GM04504 (cell line): ENCODE measurements at regions not wholly inside any gene's neighbourhood (a gene's known extent, or its start where the extent isn't known, plus 50 kb on each side); places are given as distances from the start of the nearest gene placed in this dataset.
"Not testable (repeated sequence)": the region's sequence is repeated elsewhere in the genome, so short reads cannot be mapped to it uniquely, and the experiment has no call there.

ENCODE experiments used
- DNase-seq: peaks from one replicate; pipeline ENCODE4 v3.0.0-alpha.2; 2012; ENCODE audit warnings: low read depth

DNA sequence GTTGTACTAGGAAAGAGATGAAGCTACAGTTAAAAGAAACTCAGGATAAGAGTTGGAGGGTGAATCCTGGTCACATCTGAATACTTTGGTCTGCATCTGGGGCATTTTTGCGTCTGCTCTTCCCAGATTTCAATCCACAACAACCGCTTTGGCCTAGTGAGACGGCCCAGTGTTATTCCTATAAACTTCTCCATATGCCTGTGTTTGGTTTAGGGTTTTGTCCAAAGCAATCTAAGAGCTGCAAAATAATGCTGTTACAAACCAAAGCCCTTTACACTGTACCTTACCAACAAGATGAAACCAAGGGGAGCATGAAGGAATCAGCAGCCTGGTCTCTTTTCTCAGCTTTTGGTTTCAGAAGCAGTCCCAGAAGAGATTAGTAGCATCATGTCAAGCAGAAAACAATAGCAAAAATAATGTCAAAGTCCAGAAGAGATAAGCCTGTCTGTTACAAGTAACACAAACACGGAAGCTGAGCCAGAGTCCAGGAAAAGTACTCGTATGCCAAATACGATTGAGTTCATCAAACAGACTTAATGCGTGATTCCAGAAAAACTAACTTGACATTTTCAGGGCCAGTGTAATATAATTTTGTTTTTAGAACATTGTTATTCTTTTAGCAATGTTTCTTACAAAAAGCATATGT is 379.9 kb upstream of the ACO1 start:
- no peak for DNase-seq

DNA sequence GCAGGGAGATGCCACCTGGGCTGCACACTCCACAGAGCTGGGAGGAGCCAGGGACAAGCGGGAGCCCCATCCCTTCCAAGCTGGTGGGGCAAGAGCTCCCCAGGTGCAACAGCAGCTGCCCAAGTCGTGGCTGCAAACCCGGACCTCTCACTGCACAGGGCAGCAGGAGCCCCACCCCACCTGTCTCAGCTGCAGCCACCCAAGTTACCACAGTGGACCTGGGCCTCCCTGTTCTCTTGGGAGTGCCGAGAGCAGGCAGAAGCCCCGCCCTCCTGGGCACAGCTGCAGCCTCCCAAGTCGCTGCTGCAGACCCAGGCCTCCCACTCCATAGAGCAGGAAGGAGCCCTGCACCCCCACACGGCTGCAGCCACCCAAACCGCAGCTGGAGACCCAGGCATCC is 374.1 kb upstream of the ACO1 start:
- DNase-seq: no peak

DNA sequence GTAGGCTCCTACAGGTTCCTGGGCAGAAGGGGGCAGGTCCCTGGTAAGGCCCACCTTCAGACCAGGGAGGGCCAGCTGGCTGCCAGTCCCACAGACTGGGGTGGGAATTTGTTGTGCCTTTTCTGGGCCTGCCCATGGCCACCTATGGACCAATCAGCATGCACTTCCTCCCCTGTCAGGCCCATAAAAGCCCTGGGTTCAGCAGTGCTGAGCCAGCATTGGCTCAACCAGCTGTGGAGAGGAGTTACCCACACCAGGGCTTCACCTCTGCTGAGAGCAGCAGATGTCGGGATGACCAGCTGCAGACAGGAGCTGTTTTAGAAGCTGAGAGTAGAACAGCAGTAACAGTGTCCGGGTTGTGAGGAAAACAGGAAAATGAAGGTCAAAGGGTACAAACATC is 373.4 kb upstream of the ACO1 start:
- DNase-seq: no peak

DNA sequence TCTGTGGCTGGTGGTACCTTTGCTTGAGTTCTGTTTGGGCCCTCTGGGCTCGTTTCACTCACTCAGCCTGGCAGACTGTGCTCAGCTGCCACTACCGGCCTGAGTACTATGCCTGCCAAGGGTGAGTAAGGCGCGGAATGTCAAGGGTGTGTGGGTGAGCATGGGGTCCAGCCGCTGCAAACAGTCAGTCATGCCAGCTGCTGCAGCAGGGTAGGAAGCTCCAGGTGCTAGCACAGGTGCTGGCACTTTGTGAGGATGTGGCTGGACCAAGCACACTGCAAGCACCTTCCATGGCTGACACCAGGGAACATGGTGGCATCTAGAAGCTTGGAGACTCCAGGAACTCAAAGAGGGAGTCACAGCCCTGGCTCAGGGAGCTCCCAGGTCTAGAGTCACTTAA is 368.6 kb upstream of the ACO1 start:
- DNase-seq: no peak

DNA sequence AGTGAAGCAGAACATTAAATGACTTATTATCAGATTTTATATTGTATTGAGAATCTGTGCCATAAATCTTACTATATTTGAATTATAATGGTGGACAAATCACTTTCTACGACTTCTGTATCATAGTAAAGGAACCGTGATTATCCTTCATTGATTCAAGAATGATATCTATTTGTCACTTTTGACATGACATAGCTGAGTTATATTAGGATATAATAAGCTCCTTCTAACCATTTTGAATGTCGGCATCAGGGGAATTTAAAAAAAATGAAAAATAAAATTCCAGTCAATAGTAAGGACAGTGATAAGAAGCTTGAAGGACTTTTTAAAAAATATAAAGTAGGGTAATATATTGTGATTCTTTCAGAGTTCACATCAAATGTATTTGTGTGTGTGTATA is 338.9 kb upstream of the ACO1 start:
- no peak for DNase-seq

DNA sequence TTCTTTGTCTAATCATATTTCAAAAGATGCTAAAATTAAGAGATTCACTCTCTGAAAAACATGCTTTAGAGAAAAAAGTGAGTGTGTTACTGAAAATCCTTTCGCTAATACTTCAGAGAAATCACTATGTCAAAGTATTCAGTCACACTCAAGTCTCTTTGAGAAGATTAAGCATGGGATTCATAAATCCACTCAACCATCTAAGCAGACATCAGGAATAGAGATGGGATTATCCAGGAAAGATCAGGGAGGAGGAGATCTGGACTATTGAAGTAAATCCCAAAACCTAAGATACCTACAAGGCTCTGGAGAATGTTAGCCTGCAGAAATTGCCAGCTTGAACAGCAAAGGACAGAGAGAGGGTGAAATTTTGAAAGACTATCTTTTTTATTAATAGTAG is 317.2 kb upstream of the ACO1 start:
- DNase-seq: no peak

DNA sequence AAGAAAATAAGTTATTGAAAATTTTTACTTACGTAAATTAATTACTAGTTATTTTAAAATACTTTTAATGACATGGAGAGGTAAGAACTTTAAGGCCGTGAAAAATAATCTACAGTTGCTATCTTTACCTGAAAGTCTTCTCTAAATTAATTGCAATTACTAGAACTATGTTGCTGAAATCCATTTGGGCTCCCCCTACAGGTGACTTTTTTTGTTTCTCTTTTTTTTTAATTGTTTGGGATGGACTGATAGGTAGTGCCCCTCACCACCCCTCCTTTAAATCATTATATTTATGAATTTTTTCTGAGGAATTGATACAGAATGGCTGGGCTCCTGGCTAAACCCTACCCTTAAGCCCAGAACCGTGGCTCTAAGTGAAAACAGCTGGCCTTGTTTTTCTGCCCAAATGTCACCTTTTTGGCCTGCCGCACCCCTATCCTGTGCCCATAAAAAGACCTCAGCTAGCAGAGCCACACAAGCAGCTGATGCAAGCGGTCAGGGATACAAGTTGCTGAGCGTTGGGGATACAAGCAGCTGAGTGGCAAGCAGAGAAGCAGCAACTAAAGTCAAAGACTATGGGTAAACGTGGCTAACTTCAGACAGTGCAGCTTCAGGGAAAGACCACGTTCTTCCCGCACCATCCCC is 315.2 kb upstream of the ACO1 start:
- DNase-seq: no peak

DNA sequence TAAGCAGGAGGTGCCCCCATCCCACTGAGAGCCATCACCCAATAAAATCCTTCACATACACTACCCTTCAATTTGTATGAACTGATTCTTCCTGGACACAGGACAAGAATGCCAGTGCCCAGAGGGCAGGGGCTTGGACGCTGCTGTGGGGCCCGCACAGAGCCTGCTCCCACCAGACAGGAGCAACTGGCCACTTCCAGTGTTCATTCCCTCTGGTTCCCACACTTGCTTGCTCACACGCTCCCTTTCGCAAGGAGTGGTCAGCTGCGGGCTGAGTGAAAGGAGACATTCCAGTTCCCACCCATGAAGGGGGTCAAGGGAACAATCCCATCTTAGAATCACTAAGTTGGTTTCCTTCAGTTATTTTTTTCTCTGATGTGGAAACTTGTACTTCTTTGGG is 314.5 kb upstream of the ACO1 start:
- DNase-seq: no peak

DNA sequence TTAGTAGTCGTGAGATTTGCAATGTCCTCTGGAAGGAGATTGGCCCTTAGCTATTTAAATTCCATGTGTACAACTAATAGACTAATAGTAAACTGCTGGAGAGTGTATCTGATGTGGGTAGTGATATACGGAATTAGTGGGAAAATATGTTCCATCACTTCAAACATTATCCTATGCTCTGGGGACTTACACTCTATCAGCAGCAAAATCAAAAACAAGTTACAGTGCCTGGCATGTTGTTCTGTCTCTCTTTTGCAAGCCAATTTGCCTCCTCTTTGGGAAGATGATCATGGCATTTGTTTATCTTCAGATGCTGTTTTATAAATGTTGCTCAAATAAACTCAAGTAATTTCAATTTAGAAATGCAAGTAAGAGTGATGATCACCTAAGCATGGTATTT is 311.9 kb upstream of the ACO1 start:
- no peak for DNase-seq

DNA sequence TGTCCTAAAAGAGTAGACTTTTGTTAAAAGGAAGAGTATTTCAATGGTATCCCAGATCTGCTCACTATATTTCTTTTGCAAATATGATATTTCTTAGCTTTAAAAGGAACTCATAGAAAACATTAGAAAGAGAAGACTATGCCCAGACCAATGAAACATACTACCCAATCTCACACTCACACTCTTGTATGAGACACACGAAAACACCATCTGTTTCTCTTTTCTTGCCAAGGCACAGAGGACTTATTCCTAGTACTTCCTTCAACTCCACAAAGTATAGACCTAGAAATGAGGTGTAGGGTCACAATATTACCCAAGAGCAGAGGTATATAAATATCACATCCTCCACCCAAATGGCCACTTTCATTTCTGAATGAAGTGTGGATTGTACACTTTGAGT is 292.4 kb upstream of the ACO1 start:
- no peak for DNase-seq

DNA sequence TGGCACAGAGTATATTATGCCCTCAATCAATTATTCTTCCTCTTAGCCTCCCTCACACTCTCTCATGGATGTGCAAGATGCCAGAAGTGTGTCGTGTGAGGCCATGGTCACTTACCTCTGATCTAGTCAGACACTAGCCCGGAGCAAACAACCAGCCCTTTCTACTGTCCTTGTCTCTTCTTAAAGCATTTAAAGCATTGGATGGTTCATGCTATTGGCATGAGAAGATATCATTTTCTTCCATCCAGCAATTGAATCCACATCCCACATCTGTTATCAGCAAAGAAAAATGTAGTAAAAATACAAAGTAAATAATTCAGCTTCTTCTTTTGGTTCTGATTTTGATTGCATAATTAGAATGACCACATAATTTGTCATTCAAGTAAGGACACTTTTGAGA is 267.2 kb upstream of the ACO1 start:
- DNase-seq: no peak

DNA sequence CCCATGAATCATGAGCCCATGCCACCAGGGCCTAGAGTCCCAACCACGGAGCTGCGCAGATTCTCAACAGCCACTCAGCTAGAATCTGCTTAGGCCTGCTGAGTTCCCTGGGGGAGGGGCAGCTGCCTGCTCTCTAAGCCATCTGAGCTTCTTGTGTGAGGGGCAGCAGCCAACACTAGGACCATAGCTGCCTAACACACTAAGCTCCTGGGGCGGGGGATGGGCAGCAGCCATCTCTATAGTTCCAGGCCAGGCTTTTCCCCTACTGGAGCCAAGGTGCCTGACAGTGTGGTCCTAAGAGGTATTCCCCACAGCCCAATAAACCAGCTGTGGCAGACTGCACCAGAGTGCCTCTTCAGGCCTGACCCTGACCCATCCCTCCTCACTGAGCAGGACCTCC is 255.9 kb upstream of the ACO1 start:
- DNase-seq: no peak

DNA sequence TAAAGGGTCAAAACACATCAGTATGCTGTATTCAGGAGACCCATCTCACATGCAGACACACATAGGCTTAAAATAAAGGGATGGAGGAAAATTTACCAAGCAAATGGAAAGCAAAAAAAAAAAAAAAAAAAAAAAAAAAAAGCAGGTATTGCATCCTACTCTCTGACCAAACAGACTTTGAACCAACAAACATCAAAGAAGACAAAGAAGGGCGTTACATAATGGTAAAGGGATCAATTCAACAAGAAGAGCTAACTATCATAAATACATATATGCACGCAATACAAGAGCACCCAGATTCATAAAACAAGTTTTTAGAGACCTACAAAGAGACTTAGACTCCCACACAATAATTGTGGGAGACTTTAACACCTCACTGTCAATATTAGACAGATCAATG is 253.7 kb upstream of the ACO1 start:
- DNase-seq: not testable (repeated sequence)

DNA sequence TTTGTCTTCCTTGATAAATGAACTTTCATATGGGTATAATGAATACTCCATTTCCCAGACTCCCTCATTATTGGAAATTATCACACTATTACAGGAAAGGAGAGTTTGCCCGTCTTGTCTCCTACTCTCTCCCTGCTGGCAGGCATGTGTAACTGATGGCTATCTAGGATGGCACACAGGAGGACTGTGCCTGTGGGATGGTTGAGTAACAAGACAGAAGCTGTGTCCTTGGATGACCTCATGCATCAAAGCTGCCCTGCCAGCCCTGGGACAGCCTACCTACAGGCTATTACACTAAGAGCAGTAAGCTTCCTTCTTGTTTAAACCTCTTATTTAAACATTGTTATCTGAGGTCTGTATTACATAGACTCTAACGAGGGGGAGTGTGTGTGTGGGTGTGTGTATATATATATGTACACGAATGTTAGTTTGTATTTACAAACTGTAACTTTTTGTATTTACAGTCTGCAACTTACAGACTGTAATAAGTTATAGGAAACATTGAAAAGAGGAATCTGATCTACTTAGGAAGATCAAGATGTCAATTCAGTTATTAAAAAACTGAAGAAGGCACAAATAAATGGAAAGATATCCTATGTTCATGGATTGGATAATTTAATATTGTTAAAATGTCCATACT is 247.6 kb upstream of the ACO1 start:
- no peak for DNase-seq

DNA sequence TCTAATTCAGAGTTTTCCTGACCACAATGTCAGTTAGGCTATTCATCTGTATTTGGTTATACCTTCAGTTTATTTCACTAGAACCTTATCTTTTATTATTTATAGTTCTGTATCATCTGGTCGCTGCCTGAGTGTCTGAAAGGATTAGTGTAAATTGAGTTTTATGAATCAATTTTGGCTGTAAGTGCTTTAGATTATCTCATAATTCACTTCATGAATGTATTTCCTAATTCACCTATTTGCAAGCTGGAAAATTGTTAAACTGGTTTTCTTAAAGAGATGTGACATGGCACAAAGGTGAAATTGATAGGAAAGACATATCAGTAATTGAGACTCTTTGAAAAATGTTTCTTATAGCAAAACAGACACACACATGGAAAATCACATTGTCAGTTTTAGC is 242.4 kb upstream of the ACO1 start:
- no peak for DNase-seq

DNA sequence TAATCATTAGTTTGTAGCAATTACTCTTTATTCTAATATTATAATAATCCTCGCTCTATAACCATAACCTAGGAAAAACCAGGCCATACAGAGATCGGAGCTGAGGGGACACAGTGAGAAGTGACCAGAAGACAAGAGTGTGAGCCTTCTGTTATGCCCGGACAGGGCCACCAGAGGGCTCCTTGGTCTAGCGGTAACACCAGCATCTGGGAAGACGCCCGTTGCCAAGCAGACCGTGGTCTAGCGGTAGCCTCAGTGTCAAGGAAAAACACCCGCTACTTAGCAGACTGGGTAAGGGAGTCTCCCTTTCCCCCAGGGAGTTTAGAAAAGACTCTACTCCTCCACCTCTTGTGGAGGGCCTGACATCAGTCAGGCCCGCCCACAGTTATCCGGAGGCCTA is 235.9 kb upstream of the ACO1 start:
- not testable (repeated sequence) for DNase-seq

DNA sequence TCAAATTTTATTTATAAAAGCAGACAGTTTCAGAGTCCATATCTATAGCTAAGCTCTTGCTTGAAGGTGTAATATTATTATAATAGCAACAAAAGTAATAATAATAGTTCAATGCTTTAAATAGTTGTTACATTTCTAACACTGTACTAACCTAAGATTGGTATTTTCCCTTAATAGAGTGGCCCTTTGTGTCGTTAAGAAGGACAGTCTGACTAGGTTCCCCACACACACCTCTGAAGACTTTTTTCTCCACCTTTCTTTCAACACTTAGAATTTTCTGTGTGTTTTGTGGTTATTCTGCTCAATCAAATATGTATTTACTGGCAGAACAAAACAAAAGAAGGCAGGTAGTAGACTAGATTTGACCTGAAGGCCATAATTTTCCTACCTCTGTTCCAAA is 223.2 kb upstream of the ACO1 start:
- DNase-seq: no peak

DNA sequence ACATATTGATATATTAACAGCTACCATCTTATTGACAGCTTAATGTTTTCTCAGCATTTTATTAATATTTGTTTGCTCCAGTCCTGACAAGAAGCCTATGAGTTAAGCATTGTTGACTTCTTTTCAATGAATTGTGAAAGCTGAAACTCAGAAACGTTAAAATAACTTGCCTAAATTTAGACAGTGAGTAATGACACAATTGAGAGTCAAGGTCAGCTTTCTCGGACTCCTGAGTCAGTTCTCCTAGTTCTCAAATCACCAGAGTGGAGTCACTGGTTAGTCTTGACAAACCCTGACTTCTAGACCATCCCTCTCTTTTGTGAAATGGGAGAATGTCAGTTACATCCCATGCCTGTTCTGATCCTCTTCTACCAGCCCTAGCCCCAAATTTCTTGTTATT is 222.7 kb upstream of the ACO1 start:
- DNase-seq: no peak

DNA sequence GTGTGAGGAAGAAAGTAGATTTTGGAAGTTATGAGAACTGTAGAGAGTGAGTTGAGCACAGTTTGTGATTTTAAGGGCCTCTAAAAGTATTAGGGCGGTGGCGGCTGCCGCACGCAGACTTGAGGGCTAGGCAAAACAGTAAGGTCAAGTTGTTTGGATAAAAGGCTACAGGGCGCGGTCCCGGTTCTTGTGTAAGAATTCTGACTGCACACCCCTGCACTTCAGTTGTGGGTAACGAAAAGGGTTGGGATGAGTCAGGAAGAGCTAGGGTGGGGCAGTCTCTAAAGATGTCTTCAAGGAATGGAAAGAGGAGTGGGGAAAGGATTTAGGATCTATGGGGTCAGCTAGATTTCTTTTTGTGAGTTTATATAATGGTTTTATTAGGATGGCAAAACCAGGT is 218.1 kb upstream of the ACO1 start:
- DNase-seq: not testable (repeated sequence)

DNA sequence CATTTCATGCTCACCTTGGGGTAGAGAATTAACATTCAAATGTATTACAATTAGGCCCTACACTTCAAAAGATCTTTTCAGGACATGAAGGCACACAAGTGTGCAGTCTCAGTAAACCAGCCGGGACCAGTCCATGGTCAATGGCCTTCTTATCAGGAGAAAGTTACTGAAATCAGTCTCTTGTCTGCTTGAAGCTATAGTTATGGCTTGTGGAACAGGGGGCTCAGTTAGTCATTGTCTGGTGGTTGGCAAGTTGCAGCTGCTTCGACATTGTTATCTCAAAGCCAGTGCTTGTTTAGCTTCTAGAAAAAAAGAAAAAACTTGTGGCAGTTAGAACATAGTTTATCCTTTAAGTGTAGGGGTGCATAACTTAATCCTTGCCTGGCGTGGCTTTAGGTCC is 213.1 kb upstream of the ACO1 start:
- DNase-seq: no peak

DNA sequence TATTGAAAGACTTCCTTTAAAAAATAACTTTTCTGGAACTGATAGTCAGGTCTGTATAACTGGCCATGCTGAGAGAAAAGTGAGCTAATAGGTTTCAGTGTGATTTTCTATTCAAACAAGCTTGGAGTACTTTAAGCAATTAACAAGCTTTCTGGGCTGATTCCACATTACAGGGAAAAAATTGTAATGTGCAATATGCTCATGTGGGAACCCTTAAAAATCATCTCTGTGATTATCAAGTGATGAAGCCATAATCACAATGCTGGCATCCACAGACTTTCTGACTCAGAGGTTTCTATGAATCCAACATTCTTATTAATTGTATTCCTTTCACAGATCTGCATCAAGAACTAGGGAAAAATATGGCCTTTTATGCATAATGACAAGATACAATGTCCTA is 212.2 kb upstream of the ACO1 start:
- no peak for DNase-seq

DNA sequence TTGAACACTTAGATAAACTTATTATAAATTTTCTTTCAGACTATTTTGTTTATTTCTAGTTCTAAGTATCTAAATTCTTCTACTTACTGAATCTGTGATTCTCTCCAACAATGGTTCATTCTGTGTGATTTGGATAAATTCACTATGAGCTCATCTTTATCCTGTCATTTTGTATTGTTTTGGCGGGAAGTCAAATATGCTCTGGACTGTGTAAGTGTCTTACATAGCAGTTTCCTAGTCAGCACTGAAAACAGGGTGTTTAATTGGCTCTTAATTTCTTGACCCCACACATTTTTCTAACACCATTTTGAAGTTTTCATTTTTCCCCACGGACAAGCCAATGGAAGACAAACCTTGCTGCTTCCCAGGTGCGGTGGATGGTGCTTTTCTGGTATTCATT is 207.0 kb upstream of the ACO1 start:
- no peak for DNase-seq

DNA sequence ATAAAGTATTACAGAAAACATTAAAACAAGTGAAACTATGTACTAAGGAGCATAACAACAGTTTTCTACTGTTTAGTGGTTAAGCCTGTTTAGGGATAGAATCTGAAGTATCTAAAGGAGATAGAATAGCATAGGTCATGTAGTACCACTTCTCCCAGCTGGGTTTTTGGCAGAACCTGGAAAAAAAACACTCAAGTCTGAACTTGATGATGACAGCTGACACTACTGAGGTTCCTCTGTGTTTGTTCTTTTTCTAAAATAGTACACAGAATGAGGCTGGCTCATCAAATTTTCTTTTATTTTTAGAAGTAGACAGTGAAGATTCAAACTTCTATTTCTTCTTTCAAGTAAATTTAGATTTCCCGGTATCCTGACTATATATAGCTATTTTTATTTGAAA is 203.8 kb upstream of the ACO1 start:
- no peak for DNase-seq

DNA sequence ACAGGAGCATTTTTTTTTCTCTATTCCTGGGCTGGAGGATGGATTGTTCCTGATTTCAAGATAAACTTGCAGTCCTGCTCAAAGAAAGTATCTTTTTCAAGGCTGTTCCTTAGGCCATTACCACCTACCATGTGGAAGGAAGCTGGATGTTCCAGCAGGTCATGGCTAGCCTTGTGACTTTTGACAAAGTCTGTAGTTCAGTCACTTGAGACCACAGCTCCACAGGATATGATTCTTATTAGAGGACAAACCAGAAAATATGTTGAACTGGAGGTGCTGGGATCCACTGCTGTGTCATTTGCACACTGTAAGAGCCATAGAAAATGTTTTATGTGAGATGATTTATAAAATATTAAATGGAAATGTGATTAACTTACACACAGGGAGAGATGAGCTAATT is 184.2 kb upstream of the ACO1 start:
- no peak for DNase-seq
